CMK (cell line): ENCODE measurements at regions not wholly inside any gene's neighbourhood (a gene's known extent, or its start where the extent isn't known, plus 50 kb on each side); places are given as distances from the start of the nearest gene placed in this dataset.

Source experiments
- DNase-seq: peaks from one replicate; pipeline ENCODE4 v3.0.0-alpha.2; 2010; ENCODE audit warnings: low read depth

- no peak for DNase-seq
Observed at GRCh38 chr2:48258481-48259149, 55.9 kb upstream of the FOXN2 start.

GRCh38 chr2:48259811-48260210, 54.7 kb upstream of the FOXN2 start:
- DNase-seq = no peak

- no peak for DNase-seq
Observed at GRCh38 chr2:48264627-48265026, 49.9 kb upstream of the FOXN2 start.
